GM21786 (cell line): ENCODE measurements at regions not wholly inside any gene's neighbourhood (a gene's known extent, or its start where the extent isn't known, plus 50 kb on each side); places are given as distances from the start of the nearest gene placed in this dataset.
A peak's percentile ranks its signal among the peaks of the same experiment; 100 is the strongest.
"Not testable (repeated sequence)": the region's sequence is repeated elsewhere in the genome, so short reads cannot be mapped to it uniquely, and the experiment has no call there.

Experiments used
- ATAC-seq: cut with Tn5 transposase; IDR thresholded peaks from one replicate; pipeline ENCODE4 v1.9.1; 2021; ENCODE audit not compliant: unreplicated experiment

DNA sequence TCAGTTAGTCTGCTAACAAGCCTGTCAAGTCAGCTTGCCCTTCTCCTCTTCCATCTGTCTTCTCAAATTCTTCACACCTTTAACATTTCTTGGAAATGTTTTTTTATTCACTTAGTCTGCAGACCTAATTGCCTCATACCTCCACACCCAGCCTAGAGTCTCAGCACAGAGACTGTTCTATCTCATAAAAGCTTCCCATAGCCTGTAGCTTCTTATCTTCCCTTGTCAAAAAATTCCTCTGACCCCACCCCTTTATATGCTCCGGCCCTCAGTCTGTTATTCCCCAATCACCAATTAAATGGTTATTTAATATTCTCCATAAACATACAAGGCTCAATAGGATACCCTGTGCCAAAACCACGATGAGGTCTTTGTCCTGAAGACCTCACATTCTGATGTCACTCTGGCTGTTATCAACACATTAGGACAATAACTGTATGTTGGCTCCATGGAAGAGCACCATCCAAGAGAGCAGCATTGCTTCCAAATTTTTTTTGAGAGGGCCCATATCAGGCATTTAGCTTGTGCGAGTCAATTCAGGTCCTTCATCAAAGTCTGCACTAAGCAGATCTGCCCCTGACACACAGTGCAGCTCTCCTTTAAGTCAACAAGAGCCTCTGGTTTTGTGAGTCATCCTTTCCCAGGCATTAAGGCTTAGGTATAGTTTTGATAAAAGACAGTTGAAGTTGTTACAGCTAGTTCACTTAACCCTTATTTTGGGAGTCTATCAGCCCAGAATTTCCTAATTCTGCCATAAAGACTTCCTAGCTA, 83.2 kb upstream of the TBX18 start:
- ATAC-seq: no peak

DNA sequence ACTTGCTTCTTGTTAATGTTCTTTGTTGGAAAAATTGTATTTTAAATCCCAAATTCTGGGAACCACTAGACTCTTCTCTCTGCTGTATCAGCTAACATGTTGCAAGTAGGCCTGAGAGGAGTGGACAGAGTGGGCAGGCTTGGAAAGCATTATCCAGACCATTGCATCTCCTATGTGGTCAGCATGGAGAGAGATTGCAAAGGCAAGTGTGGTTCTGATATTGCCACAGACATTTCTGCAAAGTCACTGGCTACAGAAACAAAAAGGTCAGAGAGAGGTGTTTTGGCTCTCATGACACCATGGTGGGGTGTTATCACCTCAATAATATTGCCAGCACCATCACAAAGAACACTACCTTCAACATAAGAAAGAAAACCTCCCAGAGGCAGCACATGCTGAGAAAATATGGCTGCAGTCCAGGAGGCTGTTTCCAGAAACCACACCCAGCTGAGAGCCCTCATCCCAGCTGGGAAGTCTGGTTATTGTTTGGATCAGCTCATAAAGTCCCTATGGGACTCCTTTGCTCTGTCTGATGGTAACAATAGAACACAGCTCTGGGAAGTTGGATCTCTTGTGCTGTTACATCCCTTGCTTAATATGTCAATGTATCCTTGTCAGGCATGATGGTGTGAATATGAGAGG, 78.2 kb upstream of the TBX18 start:
- no peak for ATAC-seq

- not testable (repeated sequence) for ATAC-seq
Observed at GRCh38 chr6:84837068-84837866, 72.9 kb upstream of the TBX18 start.

- ATAC-seq: peak; percentile 64
Observed at GRCh38 chr6:84836366-84836765, 72.0 kb upstream of the TBX18 start.

GRCh38 chr6:84835340-84835739, 70.9 kb upstream of the TBX18 start:
- no peak for ATAC-seq

GRCh38 chr6:84831924-84832323, 67.5 kb upstream of the TBX18 start:
- not testable (repeated sequence) for ATAC-seq

- no peak for ATAC-seq
Observed at GRCh38 chr6:84825461-84825860, 61.1 kb upstream of the TBX18 start.

- not testable (repeated sequence) for ATAC-seq
Observed at GRCh38 chr6:84821314-84821713, 56.9 kb upstream of the TBX18 start.

DNA sequence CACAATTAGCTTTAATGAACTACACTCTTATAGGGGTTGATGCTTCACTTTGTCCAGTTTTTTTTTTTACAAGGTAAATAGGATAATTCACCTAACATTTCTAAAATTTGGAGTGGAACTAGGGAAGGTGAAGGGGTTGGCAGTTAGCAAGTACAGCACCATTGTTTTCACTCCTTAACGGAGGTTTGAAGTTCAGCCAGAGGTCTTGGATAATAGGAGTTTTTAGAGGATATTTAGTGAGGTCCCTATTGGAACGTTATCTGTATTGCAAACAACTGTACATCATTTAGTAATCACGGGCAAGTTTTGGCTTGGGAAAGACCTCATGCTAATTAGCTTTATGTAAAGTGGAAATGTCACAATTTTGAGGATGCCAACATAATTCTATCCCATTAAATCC, 52.3 kb upstream of the TBX18 start:
- ATAC-seq: no peak

DNA sequence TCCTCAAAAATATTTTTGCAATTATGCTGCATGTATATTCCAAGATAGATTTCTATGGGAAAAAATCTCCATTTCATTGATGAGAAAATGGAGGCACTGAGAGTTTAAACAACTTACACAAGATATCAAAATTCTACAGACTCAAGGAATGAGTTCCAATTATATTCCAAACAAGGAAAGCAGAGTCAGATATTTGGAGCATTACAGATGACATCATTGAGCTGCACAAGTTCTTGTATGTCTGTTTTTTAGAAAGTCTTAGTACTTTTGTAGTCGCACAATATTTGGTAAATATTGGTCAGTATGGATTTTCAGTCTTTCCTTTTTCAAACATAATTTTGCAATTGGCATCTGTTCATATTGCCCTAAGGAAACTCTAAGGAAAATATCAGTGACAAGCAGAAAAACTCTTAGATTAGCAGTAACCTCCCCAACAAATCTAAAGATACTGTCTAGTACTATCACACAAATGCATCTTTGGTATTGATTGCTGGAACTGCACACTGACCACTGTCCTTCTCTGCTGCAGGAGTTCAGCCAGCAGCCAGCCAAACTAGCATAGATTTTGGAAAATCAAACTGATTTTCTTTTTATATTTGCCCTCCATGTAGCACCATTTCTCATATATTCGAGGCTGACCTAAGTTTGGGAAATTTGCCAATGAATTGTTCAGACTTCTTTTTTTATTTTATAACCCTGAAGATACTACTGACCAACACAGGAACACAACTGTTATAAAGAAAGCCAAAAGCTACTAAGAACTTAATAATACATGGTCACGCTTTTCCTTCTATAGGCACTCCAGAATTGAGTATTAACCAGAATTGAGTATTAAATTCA, 51.7 kb upstream of the TBX18 start:
- no peak for ATAC-seq
